ENCODE measurements at regions not wholly inside any gene's neighbourhood (a gene's known extent, or its start where the extent isn't known, plus 50 kb on each side); places are given as distances from the start of the nearest gene placed in this dataset.

GRCh38 chr7:53500076-53500475 lies 464.6 kb downstream of the POM121L12 start:
- H3K4me3 Mint-ChIP-seq (ENCODE audit: unreplicated experiment): no peak overlapping the region
- peaks cover 12% of the 10 kb centered on the region for H3K9me3 Mint-ChIP-seq (ENCODE audit: unreplicated experiment)
- TF ChIP-seq CTCF (IDR thresholded peaks at IDR 0.05): no peak
- no peaks in the 10 kb centered on the region for H3K4me1 Mint-ChIP-seq (ENCODE audit: unreplicated experiment)
- no peak for DNase-seq (ENCODE audit: extremely low spot score, unreplicated experiment)
- H3K27me3 Mint-ChIP-seq (ENCODE audit: unreplicated experiment): no peaks in the 10 kb centered on the region
- H3K27ac Mint-ChIP-seq (ENCODE audit: unreplicated experiment): no peak overlapping the region
- H3K36me3 Mint-ChIP-seq (ENCODE audit: unreplicated experiment): no peaks in the 10 kb centered on the region

DNA sequence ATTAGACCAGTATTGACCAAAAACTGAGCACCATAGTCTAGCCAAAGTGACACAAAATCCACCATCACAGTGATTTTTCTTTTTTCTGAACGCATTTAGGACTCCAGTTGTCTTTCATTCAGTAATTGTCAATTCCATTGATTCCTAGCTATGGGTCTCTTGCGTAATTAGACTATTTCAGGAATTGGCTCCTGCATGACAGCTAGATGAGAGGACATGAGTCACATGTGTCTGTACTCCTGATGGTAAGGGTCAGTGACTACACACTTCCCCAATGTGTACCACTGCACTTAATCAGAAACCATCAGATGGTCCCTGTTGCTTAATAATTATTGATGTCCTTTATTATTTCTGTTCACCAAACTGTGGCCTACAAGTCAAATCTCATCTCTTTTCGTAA lies 469.5 kb downstream of the POM121L12 start:
- no peak for TF ChIP-seq CTCF (IDR thresholded peaks at IDR 0.05)
- H3K27me3 Mint-ChIP-seq (ENCODE audit: unreplicated experiment): no peaks in the 10 kb centered on the region
- DNase-seq (ENCODE audit: extremely low spot score, unreplicated experiment): no peak
- H3K4me1 Mint-ChIP-seq (ENCODE audit: unreplicated experiment): no peaks in the 10 kb centered on the region
- H3K9me3 Mint-ChIP-seq (ENCODE audit: unreplicated experiment): peaks cover 4% of the 10 kb centered on the region
- H3K4me3 Mint-ChIP-seq (ENCODE audit: unreplicated experiment): no peak overlapping the region
- H3K27ac Mint-ChIP-seq (ENCODE audit: unreplicated experiment): no peak overlapping the region
- H3K36me3 Mint-ChIP-seq (ENCODE audit: unreplicated experiment): no peaks in the 10 kb centered on the region

DNA sequence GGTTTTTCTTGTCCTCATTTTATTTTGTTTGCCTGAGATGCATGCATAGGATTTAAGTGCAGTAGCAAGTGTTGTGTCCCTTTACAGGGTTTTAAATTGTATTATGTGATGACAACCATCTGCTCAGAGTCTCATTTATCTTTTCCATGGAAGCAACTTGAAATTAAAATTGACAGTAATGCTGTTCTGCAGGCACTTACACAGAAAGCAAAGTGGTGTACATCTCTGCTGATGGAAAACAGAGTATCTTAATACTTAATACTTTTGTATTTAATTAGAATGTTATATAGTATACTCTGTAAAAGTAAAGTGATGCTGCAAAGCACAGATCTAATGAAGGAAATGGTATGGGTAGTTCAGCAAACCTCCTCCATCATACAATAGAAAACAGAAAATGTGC lies 482.9 kb downstream of the POM121L12 start:
- Mint-ChIP-seq H3K27me3 (ENCODE audit: unreplicated experiment) (no peaks in the 10 kb centered on the region), H3K36me3 (ENCODE audit: unreplicated experiment) (no peaks in the 10 kb centered on the region), H3K4me1 (ENCODE audit: unreplicated experiment) (no peaks in the 10 kb centered on the region), H3K9me3 (ENCODE audit: unreplicated experiment) (peaks cover 26% of the 10 kb centered on the region), H3K4me3 (ENCODE audit: unreplicated experiment) (no peak overlapping the region), H3K27ac (ENCODE audit: unreplicated experiment) (no peak overlapping the region)
- DNase-seq (ENCODE audit: extremely low spot score, unreplicated experiment): no peak
- TF ChIP-seq CTCF (IDR thresholded peaks at IDR 0.05): no peak

GRCh38 chr7:53520841-53521240 lies 485.4 kb downstream of the POM121L12 start:
- Mint-ChIP-seq H3K27ac (ENCODE audit: unreplicated experiment) (no peak overlapping the region), H3K9me3 (ENCODE audit: unreplicated experiment) (peaks cover 18% of the 10 kb centered on the region), H3K4me3 (ENCODE audit: unreplicated experiment) (no peak overlapping the region), H3K4me1 (ENCODE audit: unreplicated experiment) (no peaks in the 10 kb centered on the region), H3K36me3 (ENCODE audit: unreplicated experiment) (no peaks in the 10 kb centered on the region), H3K27me3 (ENCODE audit: unreplicated experiment) (no peaks in the 10 kb centered on the region)
- DNase-seq (ENCODE audit: extremely low spot score, unreplicated experiment): no peak
- TF ChIP-seq CTCF (IDR thresholded peaks at IDR 0.05): no peak

- no peak for DNase-seq (ENCODE audit: extremely low spot score, unreplicated experiment)
- H3K27ac Mint-ChIP-seq (ENCODE audit: unreplicated experiment): no peak overlapping the region
- no peak overlapping the region for H3K4me3 Mint-ChIP-seq (ENCODE audit: unreplicated experiment)
- no peak for TF ChIP-seq CTCF (IDR thresholded peaks at IDR 0.05)
- no peaks in the 10 kb centered on the region for H3K27me3 Mint-ChIP-seq (ENCODE audit: unreplicated experiment)
- peaks cover 11% of the 10 kb centered on the region for H3K9me3 Mint-ChIP-seq (ENCODE audit: unreplicated experiment)
- no peaks in the 10 kb centered on the region for H3K4me1 Mint-ChIP-seq (ENCODE audit: unreplicated experiment)
- H3K36me3 Mint-ChIP-seq (ENCODE audit: unreplicated experiment): no peaks in the 10 kb centered on the region
Measured at GRCh38 chr7:53521638-53522184, 486.3 kb downstream of the POM121L12 start.
